DOHH2 (cell line): ENCODE measurements at regions not wholly inside any gene's neighbourhood (a gene's known extent, or its start where the extent isn't known, plus 50 kb on each side); places are given as distances from the start of the nearest gene placed in this dataset.

ENCODE experiments used
- H3F3A ChIP-seq: fragments of 200-600 bp; sonication (generic), shearing (Covaris generic); 2 replicates; pipeline ENCODE4 v1.6.0; 2016; ENCODE audit warnings: antibody characterized with exemption, mild to moderate bottlenecking; ENCODE audit not compliant: control insufficient read depth, insufficient read depth
- H3K27ac ChIP-seq: fragments of 200-600 bp; sonication (generic); 2 replicates; pipeline ENCODE4 v1.5.1; 2014; ENCODE audit warnings: low read depth, mild to moderate bottlenecking, low read length, moderate library complexity
- H3K27me3 ChIP-seq: fragments of 200-600 bp; sonication (generic); 2 replicates; pipeline ENCODE4 v1.6.1; 2014; ENCODE audit warnings: mild to moderate bottlenecking, low read length, mixed read lengths; ENCODE audit not compliant: control insufficient read depth
- H3K36me3 ChIP-seq: fragments of 200-600 bp; sonication (generic); 2 replicates; pipeline ENCODE4 v1.6.1; 2014; ENCODE audit warnings: mild to moderate bottlenecking, low read length, moderate library complexity, mixed read lengths; ENCODE audit not compliant: control insufficient read depth
- H3K4me1 ChIP-seq: fragments of 200-600 bp; sonication (generic); 2 replicates; pipeline ENCODE4 v1.6.1; 2014; ENCODE audit warnings: mild to moderate bottlenecking, low read length, mixed read lengths; ENCODE audit not compliant: control insufficient read depth
- H3K4me2 ChIP-seq: fragments of 200-600 bp; sonication (generic); 2 replicates; pipeline ENCODE4 v1.6.0; 2014; ENCODE audit warnings: mild to moderate bottlenecking, low read length, moderate library complexity
- H3K4me3 ChIP-seq: fragments of 200-600 bp; sonication (generic); 2 replicates; pipeline ENCODE4 v1.5.1; 2014; ENCODE audit warnings: mild to moderate bottlenecking, low read length, mixed read lengths
- H3K79me2 ChIP-seq: fragments of 200-600 bp; sonication (generic); 2 replicates; pipeline ENCODE4 v1.6.1; 2014; ENCODE audit warnings: mild to moderate bottlenecking, low read length, mixed read lengths; ENCODE audit not compliant: control insufficient read depth
- H3K9me2 ChIP-seq: fragments of 200-600 bp; sonication (generic); replicated peaks from 2 replicates; pipeline ENCODE4 v1.6.1; 2014; ENCODE audit warnings: mild to moderate bottlenecking, low read length, mixed read lengths; ENCODE audit not compliant: control insufficient read depth
- H3K9me3 ChIP-seq: fragments of 200-600 bp; sonication (generic); 2 replicates; pipeline ENCODE4 v1.6.1; 2014; ENCODE audit warnings: antibody characterized with exemption, low read length, mixed read lengths; ENCODE audit not compliant: control insufficient read depth, insufficient read depth
- H4K20me1 ChIP-seq: fragments of 200-600 bp; sonication (generic); 2 replicates; pipeline ENCODE4 v1.6.0; 2014; ENCODE audit warnings: low read depth, mild to moderate bottlenecking, antibody characterized with exemption, low read length, moderate library complexity; ENCODE audit not compliant: control insufficient read depth, insufficient read depth
- CTCF ChIP-seq: fragments of 200-600 bp; sonication (generic); IDR thresholded peaks from one replicate; pipeline ENCODE4 v1.5.1; 2014; ENCODE audit warnings: antibody characterized with exemption, mild to moderate bottlenecking, low read depth, low read length; ENCODE audit not compliant: poor library complexity, severe bottlenecking
- EZH2phosphoT487 ChIP-seq: fragments of 200-600 bp; sonication (generic); IDR thresholded peaks from 2 replicates; pipeline ENCODE4 v1.6.1; 2017; ENCODE audit warnings: borderline replicate concordance, mild to moderate bottlenecking, antibody characterized with exemption, low read length, moderate library complexity, mixed read lengths

DNA sequence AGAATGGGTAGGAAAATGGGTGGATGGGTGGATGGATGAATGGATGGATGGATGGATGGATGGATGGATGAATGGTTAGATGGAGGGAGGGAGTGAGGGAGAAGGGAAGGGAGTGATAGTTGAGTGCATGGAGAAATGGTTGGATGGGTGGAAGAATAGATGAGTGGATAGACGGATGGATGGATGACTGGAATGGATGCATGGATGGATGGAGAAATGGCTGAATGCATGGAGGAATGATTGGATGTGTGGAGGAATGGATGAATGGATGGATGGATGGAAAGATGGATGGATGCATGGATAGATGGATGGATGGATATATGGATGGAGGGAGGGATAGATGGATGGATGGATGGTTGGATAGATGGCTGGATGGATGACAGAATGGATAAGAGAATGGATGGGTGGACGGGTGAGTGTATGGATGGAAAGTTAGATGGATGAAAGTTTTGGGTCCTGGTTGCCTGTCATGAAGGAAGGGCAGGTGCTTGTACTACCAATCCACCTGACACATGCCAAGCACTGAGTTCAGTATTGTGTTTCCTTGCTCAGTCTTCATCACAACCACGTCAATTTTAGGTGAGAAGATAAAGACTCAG is 286.5 kb upstream of the RTL1 start:
- Histone ChIP-seq H3F3A (no peaks in the 10 kb centered on the region), H3K4me3 (no peak overlapping the region), H3K4me1 (no peaks in the 10 kb centered on the region), H3K27me3 (no peaks in the 10 kb centered on the region), H3K9me2 (no peaks in the 10 kb centered on the region), H3K79me2 (no peaks in the 10 kb centered on the region), H3K27ac (no peak overlapping the region), H4K20me1 (no peaks in the 10 kb centered on the region), H3K36me3 (no peaks in the 10 kb centered on the region), H3K4me2 (no peak overlapping the region), H3K9me3 (no peaks in the 10 kb centered on the region)
- TF ChIP-seq EZH2phosphoT487 (no peak), CTCF (no peak)

DNA sequence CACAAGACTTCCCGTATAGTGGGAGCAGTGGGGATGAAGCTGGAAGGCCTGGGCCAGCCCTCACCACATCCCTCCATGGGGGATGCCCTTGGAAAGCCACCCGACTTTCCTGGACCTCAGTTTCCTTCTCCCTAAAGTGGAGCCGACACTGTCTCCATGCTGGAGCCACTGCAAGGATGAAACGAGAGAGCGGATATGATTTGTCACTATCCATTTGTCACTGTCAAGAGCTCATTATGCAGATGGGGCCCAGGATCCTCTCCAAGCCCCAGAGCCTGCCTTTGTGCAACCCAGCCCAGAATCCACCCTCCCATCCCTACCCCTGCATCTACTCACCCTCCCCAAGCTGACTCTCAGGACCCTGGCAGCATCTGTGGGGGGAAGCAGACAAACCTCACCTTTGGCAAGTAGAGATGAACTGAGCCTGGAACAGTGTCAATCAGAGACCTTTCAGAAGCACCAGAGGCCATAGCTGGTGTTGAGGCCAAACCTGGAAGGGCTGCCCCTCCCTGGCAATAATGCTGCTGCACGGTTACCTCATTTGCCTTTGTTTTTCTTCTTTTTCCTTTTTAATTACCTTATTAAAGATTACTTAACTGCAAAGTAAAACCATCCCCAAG is 287.7 kb upstream of the RTL1 start:
- H3F3A ChIP-seq = no peaks in the 10 kb centered on the region
- H3K27me3 ChIP-seq = no peaks in the 10 kb centered on the region
- no peaks in the 10 kb centered on the region for H3K9me2 ChIP-seq
- H3K9me3 ChIP-seq = no peaks in the 10 kb centered on the region
- H3K4me2 ChIP-seq = no peak overlapping the region
- no peak overlapping the region for H3K27ac ChIP-seq
- H3K79me2 ChIP-seq = no peaks in the 10 kb centered on the region
- no peak overlapping the region for H3K4me3 ChIP-seq
- H3K4me1 ChIP-seq = no peaks in the 10 kb centered on the region
- TF ChIP-seq EZH2phosphoT487 (no peak), CTCF (no peak)
- H4K20me1 ChIP-seq = no peaks in the 10 kb centered on the region
- H3K36me3 ChIP-seq = no peaks in the 10 kb centered on the region

GRCh38 chr14:101191721-101192660 is 288.5 kb upstream of the RTL1 start:
- no peaks in the 10 kb centered on the region for H3K27me3 ChIP-seq
- H3K4me2 ChIP-seq = no peak overlapping the region
- H3K4me3 ChIP-seq = no peak overlapping the region
- H3K4me1 ChIP-seq = no peaks in the 10 kb centered on the region
- H3K27ac ChIP-seq = no peak overlapping the region
- TF ChIP-seq CTCF (no peak), EZH2phosphoT487 (no peak)
- no peaks in the 10 kb centered on the region for H3K9me2 ChIP-seq
- no peaks in the 10 kb centered on the region for H4K20me1 ChIP-seq
- no peaks in the 10 kb centered on the region for H3F3A ChIP-seq
- no peaks in the 10 kb centered on the region for H3K9me3 ChIP-seq
- H3K79me2 ChIP-seq = no peaks in the 10 kb centered on the region
- no peaks in the 10 kb centered on the region for H3K36me3 ChIP-seq
